GM19397 (cell line): ENCODE measurements at regions not wholly inside any gene's neighbourhood (a gene's known extent, or its start where the extent isn't known, plus 50 kb on each side); places are given as distances from the start of the nearest gene placed in this dataset.
"Not testable (repeated sequence)": the region's sequence is repeated elsewhere in the genome, so short reads cannot be mapped to it uniquely, and the experiment has no call there.

Experiments used
- ATAC-seq: cut with Tn5 transposase; IDR thresholded peaks from one replicate; pipeline ENCODE4 v1.9.1; 2021; ENCODE audit warnings: mild to moderate bottlenecking, moderate library complexity; ENCODE audit not compliant: unreplicated experiment

DNA sequence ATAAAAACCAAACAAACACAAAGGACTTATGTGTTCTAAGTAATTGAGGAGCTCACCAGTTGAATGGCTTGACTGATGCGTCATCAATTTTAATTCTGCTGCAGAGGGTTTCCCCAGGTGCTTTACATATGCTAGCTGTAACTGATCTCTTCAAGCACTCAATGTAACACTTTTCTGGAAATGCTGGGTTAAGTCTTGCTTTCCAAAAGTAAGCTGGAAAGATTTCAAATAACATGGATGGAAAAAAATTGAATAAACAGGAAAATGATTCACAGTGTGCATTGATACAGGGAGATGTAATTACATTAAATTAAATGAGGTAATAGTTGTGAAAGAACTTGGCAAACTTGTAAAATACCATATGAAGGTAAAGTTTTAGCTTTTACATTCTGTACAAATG lies 186.7 kb upstream of the WDFY3 start:
- ATAC-seq = no peak

DNA sequence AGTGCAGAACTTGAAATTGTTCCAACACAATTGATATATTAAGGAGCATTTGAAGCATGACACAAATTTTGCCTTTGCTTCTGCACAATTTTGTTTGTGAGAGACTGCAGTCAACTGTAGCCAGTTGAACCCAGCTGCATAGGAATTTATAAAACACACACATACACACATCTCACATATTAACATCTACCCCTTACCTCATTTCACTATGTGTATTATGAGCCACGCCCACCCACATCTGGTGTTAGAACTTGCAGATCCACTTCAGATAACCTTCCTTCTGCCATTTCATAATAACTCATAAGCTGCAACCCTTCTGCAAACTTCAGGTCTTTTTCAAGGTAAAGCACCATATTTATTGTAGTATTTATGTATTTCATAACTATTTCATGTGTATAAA lies 188.1 kb upstream of the WDFY3 start:
- ATAC-seq = no peak

DNA sequence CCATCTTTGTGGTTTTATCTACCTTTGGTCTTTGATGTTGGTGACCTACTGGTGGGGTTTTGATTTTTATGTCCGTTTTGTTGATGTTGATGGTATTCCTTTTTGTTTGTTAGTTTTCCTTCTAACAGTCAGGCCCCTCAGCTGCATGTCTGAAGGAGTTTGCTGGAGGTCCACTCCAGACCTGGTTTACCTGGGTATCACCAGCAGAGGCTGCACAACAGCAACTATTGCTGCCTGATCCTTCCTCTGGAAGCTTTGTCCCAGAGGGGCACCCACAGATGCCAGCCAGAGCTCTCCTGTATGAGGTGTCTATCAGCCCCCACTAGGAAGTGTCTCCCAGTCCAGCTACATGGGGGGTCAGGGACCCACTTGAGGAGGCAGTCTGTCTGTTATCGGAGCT lies 199.3 kb upstream of the WDFY3 start:
- no peak for ATAC-seq

DNA sequence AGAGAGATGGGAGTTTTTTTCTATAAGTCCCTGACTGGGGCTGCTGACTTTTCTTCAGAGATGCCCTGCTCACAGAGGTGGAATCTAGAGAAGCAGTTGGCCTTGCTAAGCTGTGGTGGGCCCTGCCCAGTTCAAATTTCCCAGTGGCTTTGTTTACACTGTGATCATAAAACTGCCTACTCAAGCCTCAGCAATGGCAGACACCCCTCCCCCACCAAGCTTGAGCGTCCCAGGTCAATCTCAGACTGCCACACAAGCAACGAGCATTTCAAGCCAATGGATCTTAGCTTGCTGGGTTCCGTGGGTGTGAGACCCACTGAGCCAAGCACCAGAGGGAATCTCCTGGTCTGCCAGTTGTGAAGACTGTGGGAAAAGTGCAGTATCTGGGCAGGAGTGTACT lies 199.8 kb upstream of the WDFY3 start:
- ATAC-seq = no peak

DNA sequence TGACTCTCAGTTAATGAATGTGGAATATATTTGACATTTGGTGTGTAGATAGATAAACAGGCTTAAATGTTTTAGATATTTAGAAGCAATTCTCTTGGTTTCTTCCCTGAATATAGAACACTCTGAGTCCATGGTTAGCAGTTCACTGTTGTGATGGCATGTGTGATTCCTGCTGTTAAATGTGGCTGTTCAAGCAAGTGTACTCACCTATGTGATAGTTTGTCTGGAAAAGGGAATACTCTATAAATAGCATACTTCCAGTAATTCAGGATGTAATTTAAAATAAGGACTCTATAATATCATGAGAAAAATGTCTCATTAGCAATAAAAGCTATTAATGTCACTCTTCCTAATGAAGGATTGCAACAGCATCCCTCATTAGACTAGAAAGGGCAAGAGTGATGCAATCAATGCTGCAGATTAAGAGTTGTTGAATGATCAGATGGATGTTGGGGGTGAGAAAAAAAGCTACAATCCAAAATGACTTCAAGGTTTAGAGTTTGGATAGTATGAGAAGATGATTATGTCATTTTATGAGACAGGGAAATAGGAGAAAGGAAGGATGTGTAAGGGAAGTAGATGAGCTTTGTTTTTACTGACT lies 201.8 kb upstream of the WDFY3 start:
- no peak for ATAC-seq

DNA sequence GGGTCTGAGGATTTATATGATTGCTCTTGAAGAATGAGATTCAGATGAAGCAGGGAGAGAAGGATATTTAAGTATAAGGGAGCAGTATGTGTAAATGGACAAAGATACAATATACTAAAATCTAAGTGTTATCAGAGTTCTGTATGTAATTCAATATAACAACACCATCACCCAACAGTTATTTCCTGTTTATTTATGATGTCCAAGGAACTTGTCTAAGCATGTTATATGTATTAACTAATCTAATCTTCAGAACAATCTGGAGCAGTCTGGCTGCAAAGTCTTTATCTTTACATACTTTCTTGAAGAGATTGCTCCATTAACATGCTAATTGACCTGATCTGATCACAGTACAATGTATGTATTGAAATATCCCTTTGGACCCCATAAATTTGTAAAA lies 203.8 kb upstream of the WDFY3 start:
- no peak for ATAC-seq

DNA sequence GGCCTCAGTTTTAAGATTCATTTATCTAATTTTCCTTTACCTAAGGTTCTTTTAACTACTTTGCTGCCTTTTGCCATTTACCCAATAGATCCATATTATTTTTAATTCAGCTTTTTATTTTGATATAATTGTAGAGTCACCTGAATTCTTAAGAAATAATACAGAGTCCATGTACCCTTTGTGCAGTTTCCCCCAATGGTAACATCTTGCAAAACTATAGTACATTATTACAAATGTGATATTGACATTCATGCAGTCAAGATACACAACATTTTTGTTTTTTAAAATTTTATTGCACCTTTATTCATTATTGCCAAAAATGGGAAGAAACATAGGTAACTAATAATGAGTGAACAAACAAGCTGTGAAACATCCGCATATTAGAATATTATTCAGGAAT lies 208.7 kb upstream of the WDFY3 start:
- ATAC-seq = no peak

DNA sequence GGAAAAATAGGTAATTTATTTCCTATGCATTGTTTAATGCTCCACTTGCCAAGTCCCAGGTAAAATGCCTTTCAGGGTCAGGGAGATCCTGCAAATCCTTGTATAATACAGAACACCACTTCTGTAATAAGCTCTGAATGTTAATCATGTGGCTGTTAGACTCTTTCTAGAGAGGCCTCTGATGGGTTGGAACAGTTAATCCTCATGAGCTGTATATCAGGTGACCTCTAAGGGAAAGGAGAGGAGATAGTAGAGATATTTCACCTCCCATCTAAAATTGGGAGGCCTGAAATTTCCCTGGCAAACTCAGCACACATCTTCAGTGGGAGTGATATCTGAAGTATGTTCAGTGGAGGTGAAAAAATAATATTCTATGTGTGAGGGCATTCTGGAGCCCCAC lies 210.6 kb upstream of the WDFY3 start:
- ATAC-seq = no peak

DNA sequence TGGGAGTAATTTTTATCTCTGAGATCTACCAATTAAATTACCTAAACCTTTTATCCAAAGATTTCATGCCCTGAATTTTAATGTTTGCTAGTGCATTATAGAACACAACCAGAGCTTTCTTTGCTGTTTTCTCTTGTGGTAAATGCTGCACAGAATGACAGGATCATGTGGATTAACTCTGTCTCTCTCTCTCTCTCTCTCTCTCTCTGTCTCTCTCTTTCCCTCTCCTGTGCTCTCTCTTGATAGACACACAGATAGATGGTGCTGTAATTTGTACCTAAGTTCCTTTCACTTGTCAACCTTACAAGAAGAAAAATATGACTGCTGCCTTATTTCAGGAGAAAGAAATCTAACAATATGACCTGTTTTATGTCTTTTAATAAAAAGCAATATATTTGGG lies 211.2 kb upstream of the WDFY3 start:
- ATAC-seq = no peak

DNA sequence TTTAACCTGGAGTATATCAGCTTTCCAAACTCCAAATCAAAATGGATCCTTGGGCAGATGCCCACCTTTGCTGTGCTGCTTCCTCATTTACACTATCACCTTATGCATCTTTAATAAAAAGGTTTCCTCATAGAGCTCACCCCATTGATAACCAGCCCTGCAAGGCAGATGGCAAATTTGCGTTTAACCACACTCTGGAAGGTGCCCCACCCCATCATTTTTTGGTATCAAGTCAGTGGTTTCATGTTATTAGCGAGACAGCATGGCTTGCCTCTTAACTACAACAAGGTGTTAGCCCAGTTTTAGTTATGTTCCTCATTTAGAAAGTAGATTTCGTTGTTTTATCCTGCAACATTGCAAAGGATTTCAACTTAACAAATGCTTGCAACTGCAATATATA lies 214.0 kb upstream of the WDFY3 start:
- ATAC-seq = no peak

DNA sequence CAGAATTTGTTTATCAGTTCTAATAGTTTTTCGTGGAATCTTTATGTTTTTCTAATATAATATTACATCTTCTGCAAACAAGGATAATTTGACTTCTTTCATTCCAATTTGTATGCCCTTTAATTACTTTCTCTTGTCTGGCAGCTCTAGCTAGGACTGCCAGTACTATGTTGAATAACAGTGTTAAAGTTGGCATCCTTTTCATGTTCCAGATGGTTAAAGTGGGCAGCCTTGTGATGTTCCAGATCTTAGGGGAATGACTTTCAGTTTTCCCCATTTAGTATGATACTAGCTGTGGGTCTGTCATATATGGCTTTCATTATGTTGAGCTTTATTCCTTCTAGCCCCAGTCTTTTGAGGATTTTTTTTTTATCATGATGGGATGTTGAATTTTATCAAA lies 220.6 kb upstream of the WDFY3 start:
- no peak for ATAC-seq

DNA sequence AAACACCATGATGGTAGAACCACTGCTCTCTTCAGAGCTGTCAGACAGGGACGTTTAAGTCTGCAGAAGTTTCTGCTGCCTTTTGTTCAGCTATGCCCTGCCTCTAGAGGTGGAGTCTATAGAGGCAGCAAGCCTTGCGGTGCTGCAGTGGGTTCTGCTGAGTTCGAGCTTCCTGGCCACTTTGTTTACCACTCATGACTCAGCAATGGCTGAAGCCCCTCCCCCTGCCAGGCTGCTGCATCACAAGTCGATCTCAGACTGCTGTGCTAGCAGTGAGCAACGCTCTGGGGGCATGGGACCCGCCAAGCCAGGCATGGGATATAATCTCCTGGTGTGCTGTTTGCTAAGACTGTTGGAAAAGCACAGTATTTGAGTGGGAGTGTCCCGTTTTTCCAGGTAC lies 229.5 kb upstream of the WDFY3 start:
- ATAC-seq = not testable (repeated sequence)

DNA sequence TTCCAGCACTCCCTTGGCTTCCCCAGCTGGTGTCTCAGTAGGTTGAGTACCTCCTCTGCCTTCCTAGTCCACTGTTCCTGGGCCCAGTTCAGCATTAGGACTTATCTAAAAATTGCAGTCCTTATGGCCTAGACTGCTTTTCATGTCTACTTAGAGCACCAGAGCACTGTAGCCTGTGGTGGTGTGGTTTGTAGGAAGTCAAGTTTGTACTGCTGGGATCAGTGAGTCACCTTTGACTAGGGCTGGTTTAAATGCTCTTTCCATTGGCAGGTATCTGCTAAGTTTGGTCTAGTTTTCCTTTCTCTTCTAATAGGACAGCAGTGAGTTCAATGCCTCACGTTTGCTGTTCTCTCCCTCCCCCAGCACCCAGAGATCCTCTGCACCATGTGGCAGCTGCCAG lies 233.6 kb upstream of the WDFY3 start:
- no peak for ATAC-seq

DNA sequence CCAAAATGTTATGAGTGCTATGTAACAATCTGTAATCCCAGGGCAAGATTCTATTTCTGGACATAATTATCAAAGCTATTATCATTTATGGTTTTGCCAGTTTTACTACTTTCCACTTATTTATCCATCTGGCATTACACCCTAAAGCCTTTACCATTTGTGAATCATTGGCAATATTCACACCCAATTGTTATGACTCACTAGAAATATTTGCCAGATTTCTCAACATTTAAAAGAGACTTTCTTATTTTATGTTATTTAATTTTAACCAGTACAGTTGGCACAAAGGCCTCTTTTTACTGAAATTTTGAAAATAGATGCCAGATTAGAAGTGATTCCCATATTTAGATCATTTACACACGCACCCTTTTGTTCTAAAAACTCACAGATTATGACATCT lies 242.7 kb upstream of the WDFY3 start:
- ATAC-seq = no peak

DNA sequence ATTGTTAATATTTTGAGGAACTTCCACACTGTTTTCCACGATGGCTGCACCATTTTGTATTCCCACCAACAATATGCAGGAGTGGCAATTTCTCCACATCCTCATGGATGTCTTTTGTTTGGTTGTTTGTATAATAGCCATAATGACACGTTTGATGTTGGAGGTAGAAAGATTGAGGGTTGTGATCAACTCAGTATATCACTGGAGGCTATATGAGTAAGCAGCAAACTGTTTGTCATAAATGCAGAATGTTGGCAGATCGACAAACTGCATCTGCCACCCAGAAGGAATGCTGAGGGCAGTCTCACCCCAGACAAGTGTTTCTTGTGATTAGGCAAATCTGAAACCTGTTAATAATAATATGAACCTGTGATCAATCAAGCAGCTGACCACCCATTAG lies 243.9 kb upstream of the WDFY3 start:
- ATAC-seq = no peak

DNA sequence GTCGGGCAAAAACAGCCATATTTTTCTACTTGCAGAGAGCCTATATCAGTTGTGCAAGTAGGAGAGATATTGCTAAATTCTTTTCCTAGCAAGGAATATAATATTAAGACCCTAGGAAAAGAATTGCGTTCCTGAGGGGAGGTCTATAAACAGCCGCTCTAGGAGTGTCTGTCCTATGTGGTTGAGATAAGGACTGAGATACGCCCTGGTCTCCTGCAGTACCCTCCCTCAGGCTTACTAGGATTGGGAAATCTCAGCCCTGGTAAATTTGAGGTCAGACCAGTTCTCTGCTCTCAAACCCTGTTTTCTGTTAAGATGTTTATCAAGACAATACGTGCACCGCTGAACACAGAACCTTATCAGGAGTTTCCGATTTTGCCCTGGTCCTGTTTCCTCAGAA lies 250.1 kb upstream of the WDFY3 start:
- not testable (repeated sequence) for ATAC-seq

DNA sequence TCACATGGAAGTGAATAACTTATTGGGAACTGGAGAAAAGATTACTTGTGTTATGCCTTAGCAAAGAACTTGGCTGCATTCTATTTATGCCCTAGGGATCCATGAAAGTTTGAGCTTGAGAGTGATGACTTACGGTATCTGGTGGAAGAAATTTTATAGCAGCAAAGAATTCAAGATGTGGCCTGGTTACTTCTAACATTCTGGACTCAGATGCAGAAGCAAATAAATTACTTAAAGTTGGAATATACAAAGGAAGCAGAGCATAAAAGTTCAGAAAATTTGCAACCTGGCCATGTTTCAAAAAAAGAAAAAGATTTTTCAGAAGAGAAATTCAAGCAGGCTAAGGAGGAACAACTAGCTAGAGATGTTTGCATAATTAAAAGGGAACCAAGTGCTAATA lies 252.3 kb upstream of the WDFY3 start:
- ATAC-seq = no peak

DNA sequence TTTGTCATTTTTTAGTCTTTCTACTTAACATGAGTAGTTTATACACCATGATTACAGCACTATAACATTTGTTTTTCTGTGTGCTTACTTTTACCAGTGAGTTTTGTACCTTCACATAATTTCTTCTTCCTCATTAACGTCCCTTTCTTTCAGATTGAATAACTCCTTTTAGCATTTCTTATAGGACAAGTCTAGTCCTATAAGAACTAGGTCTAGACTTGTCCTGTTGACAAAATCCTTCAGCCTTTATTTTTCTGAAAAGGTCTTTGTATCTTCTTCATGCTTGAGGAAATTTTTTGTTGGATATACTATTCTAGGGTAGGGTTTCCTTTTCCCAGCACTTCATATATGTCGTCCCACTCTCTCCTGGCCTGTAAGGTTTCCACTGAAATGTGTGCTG lies 253.3 kb upstream of the ARHGAP24 start:
- ATAC-seq = no peak

DNA sequence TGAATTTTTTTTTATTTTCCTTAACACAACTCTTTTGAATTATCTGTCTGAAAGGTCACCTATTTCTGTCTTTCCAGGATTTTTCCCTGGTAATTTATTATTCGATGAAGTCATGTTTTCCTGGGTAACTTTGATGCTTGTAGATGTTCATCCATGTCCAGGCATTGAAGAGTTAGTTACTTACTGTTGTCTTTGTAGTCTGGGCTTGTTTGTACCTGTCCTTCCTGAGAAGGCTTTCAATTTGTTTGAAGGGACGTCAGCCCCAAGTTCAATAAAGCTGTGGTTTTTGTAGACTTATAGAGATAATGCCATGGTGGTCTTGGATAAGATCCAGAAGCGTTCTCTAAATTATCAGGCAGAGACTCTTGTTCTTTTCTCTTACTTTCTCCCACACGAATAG lies 252.4 kb upstream of the ARHGAP24 start:
- no peak for ATAC-seq

DNA sequence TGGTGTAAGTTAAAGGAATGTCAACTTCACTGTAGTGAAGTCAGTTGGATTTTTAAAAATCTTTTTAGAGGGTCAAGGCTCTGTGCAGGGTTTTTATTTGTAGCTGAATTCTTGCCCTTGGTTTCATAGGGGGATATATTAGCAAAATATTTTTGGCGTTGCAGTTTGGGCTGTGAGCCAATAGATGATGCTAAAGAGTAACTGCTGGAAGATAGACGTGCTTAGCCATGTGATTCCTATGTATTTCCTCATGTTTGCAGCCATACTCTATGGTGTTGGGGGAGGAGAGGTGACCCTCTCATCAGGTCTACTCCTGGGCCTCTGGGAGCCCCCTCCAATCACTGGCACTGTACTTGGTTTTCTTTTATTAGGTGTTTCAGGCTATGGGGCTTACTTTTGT lies 246.7 kb upstream of the ARHGAP24 start:
- ATAC-seq = no peak

DNA sequence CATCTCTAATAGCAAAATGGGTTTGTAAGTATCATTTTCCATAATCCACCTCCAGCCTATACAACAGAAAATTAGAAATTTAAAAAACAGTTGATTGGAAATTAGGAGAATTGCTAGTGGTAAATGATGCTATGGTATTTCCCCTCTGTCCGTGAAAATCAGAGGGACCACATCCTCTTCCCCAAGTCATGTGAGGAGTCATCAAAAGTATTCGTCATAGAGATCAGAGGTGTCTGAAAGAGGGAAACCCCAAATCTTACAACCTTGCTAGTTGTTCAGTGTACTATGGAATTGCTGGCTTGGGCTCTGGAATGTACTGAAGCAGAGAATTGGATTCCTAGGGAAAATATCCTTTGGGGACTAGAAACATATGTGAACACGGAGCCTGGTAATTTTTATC lies 241.4 kb upstream of the ARHGAP24 start:
- ATAC-seq = no peak

DNA sequence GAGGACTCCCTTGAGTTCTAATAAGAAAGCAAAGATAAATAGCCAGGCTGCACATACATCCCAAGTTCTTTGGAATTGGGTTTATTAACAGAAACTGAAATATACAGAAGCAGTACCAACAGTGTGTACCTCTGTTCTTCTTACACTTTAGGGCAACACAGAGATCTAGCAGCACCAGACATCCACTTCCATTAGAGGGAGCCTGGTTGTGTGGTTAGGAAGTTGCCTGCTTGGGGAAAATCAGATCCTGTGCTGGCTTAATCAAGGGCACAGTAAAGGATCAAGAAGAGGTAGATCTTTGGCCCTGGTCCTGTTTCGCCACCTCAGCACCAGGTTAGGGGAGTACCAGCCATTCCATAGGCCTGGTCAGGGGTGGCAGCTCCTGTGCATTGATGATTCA lies 231.1 kb upstream of the ARHGAP24 start:
- ATAC-seq = no peak

DNA sequence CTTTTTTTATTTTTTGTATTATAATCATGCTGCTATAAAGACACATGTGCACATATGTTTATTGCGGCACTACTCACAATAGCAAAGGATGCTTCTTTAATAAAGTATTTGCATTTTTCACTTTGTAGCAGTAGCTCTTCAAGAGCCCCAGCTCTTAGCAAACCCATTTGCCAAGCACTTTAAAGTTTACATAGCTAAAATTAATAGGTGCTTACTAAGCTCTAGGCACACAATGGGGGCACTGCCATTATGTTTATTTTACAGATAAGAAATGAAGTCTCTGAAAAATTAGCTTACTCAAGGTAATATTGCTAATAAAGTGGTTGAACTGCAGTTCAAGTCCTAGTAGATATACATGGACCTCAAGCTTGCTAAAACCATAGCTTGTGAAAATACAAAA lies 230.3 kb upstream of the ARHGAP24 start:
- ATAC-seq = no peak

DNA sequence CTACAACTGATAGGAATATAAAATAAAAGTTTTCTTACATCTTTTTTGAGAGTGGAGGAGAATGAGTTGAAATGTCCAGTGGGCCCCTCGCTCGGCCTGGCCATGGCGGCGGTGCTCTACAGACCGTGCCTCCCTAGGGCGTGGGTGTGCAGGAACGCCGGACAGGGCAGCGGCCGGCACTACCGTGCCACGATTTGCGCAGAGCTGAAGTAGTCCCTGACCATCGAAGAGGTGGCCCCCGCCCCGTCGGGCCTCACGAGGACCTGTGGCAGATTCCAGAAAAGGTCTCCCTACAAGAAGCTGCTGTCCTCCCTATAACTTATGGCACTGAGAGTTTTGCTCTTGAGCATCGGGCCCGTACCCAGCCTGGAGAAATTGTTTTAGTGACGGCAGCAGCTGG lies 228.9 kb upstream of the ARHGAP24 start:
- no peak for ATAC-seq
